AG10803 (cell line): ENCODE measurements at regions not wholly inside any gene's neighbourhood (a gene's known extent, or its start where the extent isn't known, plus 50 kb on each side); places are given as distances from the start of the nearest gene placed in this dataset.

Source experiments
- DNase-seq: peaks from one replicate; pipeline ENCODE4 v3.0.0; 2010; ENCODE audit warnings: low read depth
- H3K4me3 ChIP-seq: 2 replicates; pipeline ENCODE4 v1.5.1; 2011; ENCODE audit warnings: mild to moderate bottlenecking, low read length, control low read depth
- CTCF ChIP-seq: conservative IDR thresholded peaks from 2 replicates; pipeline ENCODE4 v1.5.1; 2011; ENCODE audit warnings: mild to moderate bottlenecking, low read length, control low read depth, inconsistent platforms

DNA sequence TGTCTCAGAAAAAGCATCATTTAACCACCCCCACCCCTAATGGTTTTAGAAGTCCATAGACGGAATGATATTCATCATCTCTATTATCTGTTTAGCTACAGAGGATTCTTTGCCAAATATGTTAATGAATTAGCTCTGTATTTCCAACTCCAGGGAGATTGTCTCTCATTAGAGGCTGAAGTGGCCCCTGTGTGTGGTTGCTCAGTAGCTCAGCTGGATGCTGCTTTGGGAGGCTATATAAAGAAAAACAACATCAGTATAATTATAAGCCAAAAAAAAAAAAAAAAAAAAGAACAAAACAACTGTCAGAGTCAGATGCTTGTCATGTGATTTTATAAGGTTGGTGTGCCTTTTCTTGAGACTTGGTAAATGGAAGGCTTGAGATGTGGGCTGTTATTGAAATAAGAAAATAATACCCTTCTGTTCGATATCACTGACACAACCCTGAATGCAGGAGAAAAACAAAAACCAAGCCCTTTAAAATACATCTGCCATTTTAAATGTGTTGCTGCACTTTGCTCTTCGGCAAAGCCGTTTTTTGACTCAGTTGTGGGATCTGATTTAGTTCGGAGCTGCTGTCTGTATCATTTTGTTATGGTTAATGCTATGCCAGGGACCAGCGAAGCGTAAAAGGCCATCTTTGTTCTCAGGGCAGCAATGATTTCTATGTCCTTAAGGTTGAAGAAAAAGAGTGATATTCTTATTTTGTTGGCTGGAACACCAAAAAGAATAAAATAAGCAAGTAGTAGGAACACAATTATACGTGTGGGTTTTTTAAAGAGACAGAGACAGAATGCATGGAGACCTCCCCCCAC lies 422.6 kb downstream of the QKI start:
- no peak overlapping the region for H3K4me3 ChIP-seq
- no peak for DNase-seq
- no peak for TF ChIP-seq CTCF

DNA sequence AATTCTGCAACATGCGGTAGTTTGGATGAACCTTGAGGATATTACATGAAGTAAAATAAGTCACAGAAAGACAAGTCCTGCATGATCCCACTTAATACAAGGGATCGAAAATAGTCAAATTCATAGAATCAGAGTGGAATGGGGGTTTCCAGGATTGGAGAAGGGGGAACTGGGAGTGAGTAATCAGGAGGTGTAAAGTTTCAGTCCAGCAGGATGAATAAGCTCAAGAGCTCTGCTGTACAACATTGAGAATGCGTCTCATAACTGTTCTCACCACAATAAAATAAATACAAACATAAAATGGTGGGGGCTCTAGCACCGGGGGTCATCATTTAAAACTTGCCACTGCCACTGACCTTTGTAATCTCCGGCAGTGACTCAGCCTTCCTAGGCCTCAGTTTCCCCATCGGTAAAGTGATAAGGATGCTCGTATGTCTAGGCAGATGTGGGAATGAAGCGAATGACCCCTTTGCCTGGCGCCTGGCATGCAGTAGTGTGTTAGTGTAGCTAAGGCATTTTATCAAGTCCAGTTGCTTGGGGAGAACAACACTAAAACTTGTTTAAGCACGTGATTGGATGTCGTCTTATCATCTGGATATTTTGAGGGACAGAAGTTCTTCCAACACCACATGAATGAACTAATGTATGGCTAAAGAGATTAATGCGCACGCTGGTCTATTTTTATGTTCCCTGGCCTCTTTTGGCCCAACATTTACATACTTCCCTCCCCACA lies 421.1 kb downstream of the QKI start:
- no peak for TF ChIP-seq CTCF
- DNase-seq: no peak

DNA sequence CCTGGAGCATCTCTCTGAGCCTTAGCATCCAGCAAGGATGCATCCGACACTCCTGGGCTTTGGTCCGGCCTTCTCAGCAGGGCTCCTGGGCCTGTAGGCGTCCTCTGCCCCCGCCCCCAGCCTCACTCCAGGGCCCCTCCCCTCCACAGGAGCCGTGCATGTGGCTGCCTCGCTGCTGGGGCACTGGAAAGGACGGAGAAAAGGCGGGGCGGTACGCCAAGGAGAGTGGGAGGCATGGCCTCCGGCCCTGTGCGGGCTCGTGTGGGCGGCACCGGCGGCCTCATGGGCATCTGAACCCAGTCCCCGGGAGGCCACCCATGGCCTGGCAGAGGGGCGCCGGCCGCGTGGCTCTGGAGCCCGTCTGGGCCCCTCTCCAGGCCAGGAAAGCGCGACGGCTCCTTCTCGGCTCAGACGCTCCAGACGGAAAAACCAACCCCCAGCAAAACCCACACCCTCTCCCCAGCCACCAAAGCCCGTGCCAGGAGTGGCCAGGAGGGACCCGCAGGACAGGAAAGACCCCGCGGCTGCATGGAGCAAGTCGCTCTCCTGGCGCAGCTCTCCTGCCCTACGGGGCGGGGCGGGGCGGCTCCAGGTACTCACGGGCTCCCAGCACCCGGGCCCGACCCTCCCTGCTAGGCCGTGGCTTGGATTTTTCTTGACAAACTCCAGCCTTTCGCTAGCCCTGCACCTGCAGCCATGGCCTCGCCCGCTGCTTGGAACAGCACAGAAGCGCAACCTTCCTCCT lies 419.9 kb downstream of the QKI start:
- H3K4me3 ChIP-seq: no peak overlapping the region
- DNase-seq: no peak
- no peak for TF ChIP-seq CTCF

More for the DNA sequence above, 421.1 kb downstream of the QKI start:
- H3K4me3 ChIP-seq: no peak overlapping the region

GRCh38 chr6:163831736-163832135 lies 417.2 kb downstream of the QKI start:
- no peak for DNase-seq
- no peak overlapping the region for H3K4me3 ChIP-seq
- no peak for TF ChIP-seq CTCF

DNA sequence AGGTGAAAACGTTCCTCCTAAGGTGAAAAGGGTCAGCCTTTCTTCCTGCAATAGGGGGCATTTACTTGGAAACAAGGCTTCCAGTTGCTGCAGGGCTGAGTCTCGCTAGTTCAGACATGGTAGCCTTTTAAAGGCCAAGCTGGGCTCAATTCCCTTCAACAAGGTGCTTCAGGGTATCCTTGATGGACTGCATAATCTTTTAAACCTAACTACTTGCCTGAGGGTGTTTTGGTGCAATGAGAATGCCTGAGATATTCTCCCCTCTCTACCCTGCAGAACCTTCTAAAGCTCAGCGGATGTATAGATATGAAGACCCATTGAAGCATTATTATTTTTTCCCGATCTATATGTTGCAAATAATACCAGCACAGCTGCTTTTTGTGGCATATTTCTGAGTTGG lies 416.1 kb downstream of the QKI start:
- TF ChIP-seq CTCF: no peak
- DNase-seq: no peak
- H3K4me3 ChIP-seq: no peak overlapping the region

DNA sequence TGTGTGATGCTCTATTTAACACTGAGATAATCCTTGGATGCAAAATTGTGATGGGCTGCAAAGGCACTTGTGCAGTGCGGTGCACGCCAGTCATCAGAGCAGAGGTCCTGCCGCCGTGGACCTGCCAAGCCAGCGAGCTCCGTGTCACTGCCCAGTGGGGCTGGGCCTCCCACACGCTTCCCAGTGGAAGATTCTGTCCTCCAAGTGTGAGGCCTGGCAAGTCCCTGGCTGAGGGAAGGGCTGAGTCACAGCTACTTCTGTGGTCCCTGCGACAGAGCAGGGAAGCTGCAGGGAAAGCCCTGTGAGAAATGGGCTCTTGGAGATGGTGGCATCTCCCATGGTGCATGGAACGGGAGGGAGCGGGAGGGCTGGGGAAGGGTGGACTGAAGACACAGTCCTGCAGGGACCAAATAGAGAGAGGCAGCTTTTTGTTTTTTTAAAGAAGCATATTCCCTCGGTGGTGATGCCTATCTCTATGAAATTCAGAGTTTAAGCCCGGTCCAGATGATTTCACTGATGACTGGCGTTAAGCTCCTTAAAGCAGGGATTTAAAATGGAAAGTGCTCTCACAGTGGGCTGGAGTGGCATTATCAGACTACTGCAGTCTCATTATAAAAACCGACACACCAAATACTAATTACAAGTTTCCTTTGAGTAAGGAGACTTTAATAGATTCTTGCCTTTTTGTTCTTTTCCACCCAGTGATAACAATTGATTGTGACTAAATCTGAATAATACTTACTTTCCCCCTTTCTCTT lies 413.7 kb downstream of the QKI start:
- TF ChIP-seq CTCF: no peak
- no peak overlapping the region for H3K4me3 ChIP-seq
- DNase-seq: no peak
